Left ventricle myocardium inferior (tissue), 1 donor: ENCODE measurements at regions not wholly inside any gene's neighbourhood (a gene's known extent, or its start where the extent isn't known, plus 50 kb on each side); places are given as distances from the start of the nearest gene placed in this dataset.

Source experiments
- DNase-seq: peaks from one replicate; pipeline ENCODE4 v3.0.0-alpha.2; 2020
- H3K27ac ChIP-seq: fragments of 200-600 bp; replicated peaks from 2 replicates; pipeline ENCODE4 v1.8.0; 2021
- H3K27me3 ChIP-seq: fragments of 200-600 bp; 2 replicates; pipeline ENCODE4 v1.8.0; 2021; ENCODE audit warnings: low read depth
- H3K36me3 ChIP-seq: fragments of 200-600 bp; 2 replicates; pipeline ENCODE4 v1.8.0; 2021
- H3K4me1 ChIP-seq: fragments of 200-600 bp; 2 replicates; pipeline ENCODE4 v1.8.0; 2021
- H3K4me3 ChIP-seq: fragments of 200-600 bp; 2 replicates; pipeline ENCODE4 v1.8.0; 2021; ENCODE audit warnings: mild to moderate bottlenecking, moderate library complexity
- H3K9me3 ChIP-seq: fragments of 200-600 bp; replicated peaks from 2 replicates; pipeline ENCODE4 v1.8.0; 2021
- CTCF ChIP-seq: fragments of 200-600 bp; IDR thresholded peaks from 2 replicates; pipeline ENCODE4 v1.8.0; 2021; ENCODE audit warnings: antibody characterized with exemption, mild to moderate bottlenecking, borderline replicate concordance
- intact Hi-C: fragments of 100-400 bp; cut with micrococcal nuclease; formaldehyde crosslinking; loops from one replicate; pipeline ENCODE4 v1.11.0; 2022
- donor health status: DM: no; HTN: yes; CAD: no; lungs with severe emphysema.

- peaks cover 22% of the 10 kb centered on the region for H3K4me1 ChIP-seq
- no peaks in the 10 kb centered on the region for H3K9me3 ChIP-seq
- H3K36me3 ChIP-seq, result no peaks in the 10 kb centered on the region
- no peak overlapping the region for H3K4me3 ChIP-seq
- TF ChIP-seq CTCF, result no peak
- intact Hi-C loops, result no loop called here
- H3K27ac ChIP-seq, result no peak overlapping the region
- DNase-seq, result no peak
- H3K27me3 ChIP-seq, result peaks cover 4% of the 10 kb centered on the region
Measured at GRCh38 chr2:18242716-18243115, 317.7 kb downstream of the RDH14 start.

GRCh38 chr2:18238209-18238608 lies 322.2 kb downstream of the RDH14 start:
- intact Hi-C loops, result no loop called here
- H3K9me3 ChIP-seq, result no peaks in the 10 kb centered on the region
- no peaks in the 10 kb centered on the region for H3K36me3 ChIP-seq
- H3K4me1 ChIP-seq, result no peaks in the 10 kb centered on the region
- no peak overlapping the region for H3K4me3 ChIP-seq
- H3K27me3 ChIP-seq, result peaks cover 4% of the 10 kb centered on the region
- H3K27ac ChIP-seq, result no peak overlapping the region
- no peak for DNase-seq
- TF ChIP-seq CTCF, result no peak

GRCh38 chr2:18237298-18237697 lies 323.2 kb downstream of the RDH14 start:
- no peaks in the 10 kb centered on the region for H3K4me1 ChIP-seq
- no peaks in the 10 kb centered on the region for H3K9me3 ChIP-seq
- peaks cover 4% of the 10 kb centered on the region for H3K27me3 ChIP-seq
- H3K4me3 ChIP-seq, result no peak overlapping the region
- no peaks in the 10 kb centered on the region for H3K36me3 ChIP-seq
- DNase-seq, result no peak
- no peak overlapping the region for H3K27ac ChIP-seq
- intact Hi-C loops, result no loop called here
- no peak for TF ChIP-seq CTCF

GRCh38 chr2:18232731-18233438 lies 327.6 kb downstream of the RDH14 start:
- no peak for TF ChIP-seq CTCF
- H3K27me3 ChIP-seq, result peaks cover under 1% of the 10 kb centered on the region
- intact Hi-C loops, result no loop called here

GRCh38 chr2:18230668-18231067 lies 329.8 kb downstream of the RDH14 start:
- H3K27me3 ChIP-seq, result no peaks in the 10 kb centered on the region
- H3K36me3 ChIP-seq, result no peaks in the 10 kb centered on the region
- no peak for DNase-seq
- TF ChIP-seq CTCF, result no peak
- H3K9me3 ChIP-seq, result peaks cover 11% of the 10 kb centered on the region
- H3K4me1 ChIP-seq, result no peaks in the 10 kb centered on the region
- H3K4me3 ChIP-seq, result no peak overlapping the region
- no peak overlapping the region for H3K27ac ChIP-seq
- intact Hi-C loops, result no loop called here

More at GRCh38 chr2:18232731-18233438, 327.6 kb downstream of the RDH14 start:
- Histone ChIP-seq H3K4me3 (no peak overlapping the region), H3K36me3 (no peaks in the 10 kb centered on the region), H3K9me3 (peaks cover 11% of the 10 kb centered on the region), H3K27ac (no peak overlapping the region), H3K4me1 (no peaks in the 10 kb centered on the region)
- no peak for DNase-seq
